Lung (tissue), 11 donors: ENCODE measurements at regions not wholly inside any gene's neighbourhood (a gene's known extent, or its start where the extent isn't known, plus 50 kb on each side); places are given as distances from the start of the nearest gene placed in this dataset.
A peak's percentile ranks its signal among the peaks of the same experiment; 100 is the strongest.

Experiments used
- ATAC-seq: fragments of 200-7000 bp; cut with Tn5 transposase; one replicate; pipeline ENCODE4 v1.9.1; 2020; ENCODE audit warnings: moderate number of reproducible peaks; ENCODE audit not compliant: insufficient read depth, low FRiP score
- DNase-seq, 3 donors: peaks; one replicate each; pipeline ENCODE4 v3.0.0-alpha.2; 2013 to 2017
- H3K27ac ChIP-seq, 2 donors: one replicate each; pipeline ENCODE4 v1.5.1; 2013; ENCODE audit warnings: mild to moderate bottlenecking in 2 of 2, moderate library complexity in 2 of 2, control low read depth in 1 of 2, inconsistent platforms in 1 of 2, low read depth in 1 of 2, low read length in 1 of 2
- H3K27me3 ChIP-seq, 3 donors: one replicate each; pipeline ENCODE4 v1.5.1; 2013; ENCODE audit warnings: low read length in 2 of 3; ENCODE audit not compliant: control insufficient read depth in 3 of 3, insufficient read depth in 3 of 3
- H3K36me3 ChIP-seq, 4 donors: one replicate each; pipeline ENCODE4 v1.5.1; 2013; ENCODE audit warnings: low read length in 4 of 4, mild to moderate bottlenecking in 1 of 4, moderate library complexity in 1 of 4; ENCODE audit not compliant: control insufficient read depth in 4 of 4, insufficient read depth in 4 of 4
- H3K4me1 ChIP-seq, 5 donors: one replicate each; pipeline ENCODE4 v1.5.1; 2013; ENCODE audit warnings: low read length in 5 of 5, mild to moderate bottlenecking in 2 of 5, moderate library complexity in 1 of 5; ENCODE audit not compliant: control insufficient read depth in 5 of 5, insufficient read depth in 5 of 5
- H3K4me3 ChIP-seq: one replicate; pipeline ENCODE4 v1.5.1; 2013; ENCODE audit warnings: mild to moderate bottlenecking, control low read depth, moderate library complexity
- H3K9ac ChIP-seq, 2 donors: one replicate each; pipeline ENCODE4 v1.5.1; 2013; ENCODE audit warnings: low read length in 2 of 2, control low read depth in 1 of 2; ENCODE audit not compliant: insufficient read depth in 1 of 2
- H3K9me3 ChIP-seq, 4 donors: one replicate each; pipeline ENCODE4 v1.5.1; 2013; ENCODE audit warnings: low read length in 3 of 4, mild to moderate bottlenecking in 1 of 4, moderate library complexity in 1 of 4; ENCODE audit not compliant: control insufficient read depth in 4 of 4, insufficient read depth in 3 of 4
- WGBS, 2 donors: extraction: QIAGEN DNeasy Blood & Tissue Kit; methylation state at CpG; one replicate each; pipeline ENCODE4 v1.1.7; 2013; 5-methylcytosine and 5-hydroxymethylcytosine counted together
- TF ChIP-seq, protein P1 (sequence below): IDR thresholded peaks from 2 replicates; pipeline ENCODE4 v1.5.1; 2012; ENCODE audit warnings: mild to moderate bottlenecking; ENCODE audit errors: control extremely low read depth, extremely low read depth
- donor health status: control.
- donor health status: control.
- donor health status: Bipolar disorder and iron deficiency.
- donor health status: healthy.
- donor health status: DM: yes; HTN: yes; CAD: no.

DNA sequence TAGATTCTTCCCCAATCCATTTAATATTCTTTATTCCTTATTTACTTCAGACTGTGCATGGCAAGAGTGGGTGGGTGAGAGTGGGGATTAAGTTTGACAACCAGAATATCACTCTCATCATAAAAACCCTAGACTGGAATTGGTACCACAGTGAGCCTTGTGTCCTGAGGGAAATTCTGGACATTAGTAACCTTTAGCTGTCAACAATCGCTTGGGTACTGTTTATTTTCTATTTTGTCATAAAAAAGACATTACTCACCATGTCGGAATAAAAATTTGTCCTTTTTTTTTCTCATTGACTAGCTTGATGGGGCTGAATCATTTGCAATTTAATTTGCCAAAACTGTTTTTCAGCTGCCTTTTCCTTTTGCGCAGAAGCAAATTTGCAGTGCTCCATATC, 176.1 kb upstream of the SEMA3C start:
- Histone ChIP-seq H3K27ac (no peak overlapping the region), H3K4me3 (no peak overlapping the region), H3K9me3 (no peaks in the 10 kb centered on the region), H3K4me1 (no peaks in the 10 kb centered on the region), H3K36me3 (no peaks in the 10 kb centered on the region), H3K27me3 (no peaks in the 10 kb centered on the region), H3K9ac (no peak overlapping the region)
- WGBS, 2 donors: 91 to 92% methylated on average over 3 of the region's 3 CpGs
- DNase-seq: no peak
- ATAC-seq: no peak
- TF ChIP-seq, protein P1, sequence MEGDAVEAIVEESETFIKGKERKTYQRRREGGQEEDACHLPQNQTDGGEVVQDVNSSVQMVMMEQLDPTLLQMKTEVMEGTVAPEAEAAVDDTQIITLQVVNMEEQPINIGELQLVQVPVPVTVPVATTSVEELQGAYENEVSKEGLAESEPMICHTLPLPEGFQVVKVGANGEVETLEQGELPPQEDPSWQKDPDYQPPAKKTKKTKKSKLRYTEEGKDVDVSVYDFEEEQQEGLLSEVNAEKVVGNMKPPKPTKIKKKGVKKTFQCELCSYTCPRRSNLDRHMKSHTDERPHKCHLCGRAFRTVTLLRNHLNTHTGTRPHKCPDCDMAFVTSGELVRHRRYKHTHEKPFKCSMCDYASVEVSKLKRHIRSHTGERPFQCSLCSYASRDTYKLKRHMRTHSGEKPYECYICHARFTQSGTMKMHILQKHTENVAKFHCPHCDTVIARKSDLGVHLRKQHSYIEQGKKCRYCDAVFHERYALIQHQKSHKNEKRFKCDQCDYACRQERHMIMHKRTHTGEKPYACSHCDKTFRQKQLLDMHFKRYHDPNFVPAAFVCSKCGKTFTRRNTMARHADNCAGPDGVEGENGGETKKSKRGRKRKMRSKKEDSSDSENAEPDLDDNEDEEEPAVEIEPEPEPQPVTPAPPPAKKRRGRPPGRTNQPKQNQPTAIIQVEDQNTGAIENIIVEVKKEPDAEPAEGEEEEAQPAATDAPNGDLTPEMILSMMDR: no peak

DNA sequence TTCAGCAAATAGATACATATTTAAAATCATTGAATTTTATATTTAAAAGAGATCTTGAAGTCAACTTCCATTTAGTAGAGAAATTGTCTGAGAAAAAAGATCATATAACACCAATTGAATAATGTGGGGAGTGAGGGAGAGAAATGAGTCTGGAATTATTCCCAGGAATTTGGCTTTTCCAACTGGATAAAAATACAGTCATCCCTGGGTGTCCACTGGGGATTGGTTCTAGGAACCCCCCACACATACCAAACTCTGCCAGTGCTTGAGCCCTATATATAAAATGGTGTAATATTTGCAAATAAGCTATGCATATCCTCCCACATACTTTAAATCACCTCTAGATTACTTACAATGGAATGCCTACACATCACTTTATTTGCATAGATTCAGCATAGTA, 162.8 kb upstream of the SEMA3C start:
- H3K27ac ChIP-seq: no peak overlapping the region
- peaks cover 0 to 2% (median 0%) of the 10 kb centered on the region in 5 donors for H3K4me1 ChIP-seq
- ATAC-seq: no peak

GRCh38 chr7:81080553-81080952, 161.7 kb upstream of the SEMA3C start:
- TF ChIP-seq, protein P1: no peak
- Histone ChIP-seq H3K27me3 (no peaks in the 10 kb centered on the region), H3K9ac (no peak overlapping the region), H3K9me3 (peaks cover 0 to 5% (median 2%) of the 10 kb centered on the region in 4 donors), H3K4me3 (no peak overlapping the region), H3K27ac (no peak overlapping the region), H3K4me1 (peaks cover 0 to 2% (median 0%) of the 10 kb centered on the region in 5 donors), H3K36me3 (no peaks in the 10 kb centered on the region)
- 82 to 83% methylated on average over 1 of the region's 1 CpG for WGBS, 2 donors
- DNase-seq (peak in 1 of 3 donors; percentile 51), ATAC-seq (no peak)

More for the DNA sequence above, 162.8 kb upstream of the SEMA3C start:
- TF ChIP-seq, protein P1: no peak
- peaks cover 0 to 5% (median 2%) of the 10 kb centered on the region in 4 donors for H3K9me3 ChIP-seq
- DNase-seq: no peak
- no peak overlapping the region for H3K9ac ChIP-seq
- no peak overlapping the region for H3K4me3 ChIP-seq
- no peaks in the 10 kb centered on the region for H3K36me3 ChIP-seq
- no peaks in the 10 kb centered on the region for H3K27me3 ChIP-seq

GRCh38 chr7:81079746-81080145, 160.9 kb upstream of the SEMA3C start:
- H3K9ac ChIP-seq: no peak overlapping the region
- no peak overlapping the region for H3K27ac ChIP-seq
- TF ChIP-seq, protein P1: no peak
- no peak for DNase-seq
- peaks cover 0 to 2% (median 0%) of the 10 kb centered on the region in 5 donors for H3K4me1 ChIP-seq
- 88 to 92% methylated on average over 1 of the region's 1 CpG for WGBS, 2 donors
- H3K27me3 ChIP-seq: no peaks in the 10 kb centered on the region
- H3K4me3 ChIP-seq: no peak overlapping the region
- no peaks in the 10 kb centered on the region for H3K36me3 ChIP-seq
- H3K9me3 ChIP-seq: peaks cover 0 to 5% (median 2%) of the 10 kb centered on the region in 4 donors
- ATAC-seq: no peak
